ENCODE measurements at regions not wholly inside any gene's neighbourhood (a gene's known extent, or its start where the extent isn't known, plus 50 kb on each side); places are given as distances from the start of the nearest gene placed in this dataset.

GRCh38 chrX:43019021-43019420 lies 241.1 kb upstream of the PPP1R2C start:
- H2BK120ac ChIP-seq (replicated peaks; ENCODE audit: low read depth, low read length): no peak overlapping the region

More at GRCh38 chrX:43019021-43019420, 241.1 kb upstream of the PPP1R2C start:
- Histone ChIP-seq H4K20me1 (replicated peaks in 1 of 2; ENCODE audit: control insufficient read depth in 1 of 2, insufficient read depth in 2 of 2, low read length in 2 of 2) (no peaks in the 10 kb centered on the region), H3K27me3 (replicated peaks in 1 of 4; ENCODE audit: control insufficient read depth in 3 of 4, extremely low read depth in 1 of 4, insufficient read depth in 3 of 4, low read length in 3 of 4) (no peaks in the 10 kb centered on the region), H3K36me3 (ENCODE audit: control insufficient read depth in 2 of 4, insufficient read depth in 4 of 4, low read length in 3 of 4) (no peaks in the 10 kb centered on the region), H2AK5ac (ENCODE audit: low read depth, low read length) (no peak overlapping the region), H3K79me2 (ENCODE audit: control insufficient read depth in 1 of 2, insufficient read depth in 2 of 2, low read length in 2 of 2) (no peaks in the 10 kb centered on the region), H2AFZ (ENCODE audit: low read length) (no peak overlapping the region), H3K9ac (replicated peaks in 1 of 4; ENCODE audit: extremely low read depth in 1 of 4, low read depth in 3 of 4, low read length in 3 of 4) (no peak overlapping the region), H2BK15ac (ENCODE audit: low read length) (no peak overlapping the region), H2BK12ac (ENCODE audit: low read depth, low read length) (no peak overlapping the region), H3K18ac (ENCODE audit: extremely low read depth, low read length) (no peak overlapping the region), H3K4me2 (ENCODE audit: insufficient read depth in 1 of 2, low read depth in 2 of 2, low read length in 2 of 2) (no peak overlapping the region), H3K9me3 (ENCODE audit: insufficient read depth in 2 of 2, low read depth in 1 of 2, low read length in 1 of 2) (peaks cover 0 to 8% of the 10 kb centered on the region in 2 experiments; a peak in 2 of 4 replicates), H3K4me1 (replicated peaks in 1 of 4; ENCODE audit: control insufficient read depth in 3 of 4, insufficient read depth in 4 of 4, low read length in 3 of 4) (no peaks in the 10 kb centered on the region), H3K14ac (ENCODE audit: insufficient read length) (no peak overlapping the region), H3K79me1 (ENCODE audit: low read depth, low read length) (no peaks in the 10 kb centered on the region), H3K23ac (ENCODE audit: insufficient read length) (no peak overlapping the region), H3K4ac (replicated peaks; ENCODE audit: insufficient read length, low read depth, low read length) (no peak overlapping the region), H3K23me2 (ENCODE audit: low read depth, low read length) (no peaks in the 10 kb centered on the region), H4K8ac (ENCODE audit: extremely low read depth, insufficient read depth, low read length) (no peak overlapping the region), H4K91ac (replicated peaks; ENCODE audit: insufficient read length, low read length) (no peak overlapping the region), H4K5ac (ENCODE audit: insufficient read length, low read depth, low read length) (no peak overlapping the region), H3K4me3 (ENCODE audit: extremely low read depth in 1 of 4, insufficient read depth in 2 of 4, low read depth in 3 of 4, low read length in 4 of 4) (no peak overlapping the region), H2BK20ac (ENCODE audit: low read length) (no peak overlapping the region), H2BK5ac (ENCODE audit: low read depth, low read length) (no peak overlapping the region), H3K56ac (replicated peaks; ENCODE audit: insufficient read length, low read depth, low read length) (no peak overlapping the region), H3K27ac (ENCODE audit: low read depth, low read length) (no peak overlapping the region)
- FAIRE-seq (no peak), DNase-seq (ENCODE audit: low read depth in 1 of 2, low spot score in 2 of 2) (no peak)
- no peak for TF ChIP-seq SUZ12 (IDR thresholded peaks at IDR 0.05; ENCODE audit: low read length)
- TF ChIP-seq POU5F1 (IDR thresholded peaks at IDR 0.05; ENCODE audit: low read depth, low read length): no peak
- TF ChIP-seq RXRA (IDR thresholded peaks at IDR 0.05; ENCODE audit: insufficient read depth, low read depth, low read length): no peak
- TF ChIP-seq USF2 (IDR thresholded peaks at IDR 0.05; ENCODE audit: low read length): no peak
- no peak for TF ChIP-seq SRF (IDR thresholded peaks at IDR 0.05; ENCODE audit: low read depth, low read length)
- no peak for TF ChIP-seq TBP (IDR thresholded peaks at IDR 0.05; ENCODE audit: low read depth, low read length)
- no peak for TF ChIP-seq SP2 (IDR thresholded peaks at IDR 0.05; ENCODE audit: low read length)
- TF ChIP-seq JUND (IDR thresholded peaks at IDR 0.05; ENCODE audit: low read length): no peak
- TF ChIP-seq SIN3A (conservative IDR thresholded peaks at IDR 0.05 in 1 of 2, IDR thresholded peaks at IDR 0.05 in 1 of 2; ENCODE audit: low read depth in 1 of 2, low read length in 2 of 2): no peak
- TF ChIP-seq POLR2AphosphoS5 (IDR thresholded peaks at IDR 0.05; ENCODE audit: low read depth, low read length): no peak
- TF ChIP-seq RBBP5 (IDR thresholded peaks at IDR 0.05; ENCODE audit: borderline replicate concordance, low read depth, low read length): no peak
- ChIA-PET CTCF (ENCODE audit: partially characterized antibody) (no interaction called here), POLR2A (ENCODE audit: partially characterized antibody) (no interaction called here)
- 83% methylated on average over 3 of the region's 3 CpGs; no CpG with 5 or more reads in 1 of the 2 experiments for WGBS, 2 experiments (ENCODE audit: extremely low coverage in 1 of 2, insufficient coverage in 1 of 2, insufficient read length in 1 of 2, insufficient replicate concordance in 2 of 2, low coverage in 1 of 2, low lambda C conversion rate in 2 of 2, missing lambda C conversion rate in 1 of 2)
